Fibroblast of villous mesenchyme (primary cell): ENCODE measurements at regions not wholly inside any gene's neighbourhood (a gene's known extent, or its start where the extent isn't known, plus 50 kb on each side); places are given as distances from the start of the nearest gene placed in this dataset.

Experiments
- DNase-seq: peaks from one replicate; pipeline ENCODE4 v3.0.0-alpha.2; 2010; ENCODE audit warnings: low read depth
- H3K4me3 ChIP-seq: 2 replicates; pipeline ENCODE4 v1.5.1; 2011; ENCODE audit warnings: low read depth, mild to moderate bottlenecking, low read length
- CTCF ChIP-seq: IDR thresholded peaks from 2 replicates; pipeline ENCODE4 v1.5.1; 2012; ENCODE audit warnings: low read depth, mild to moderate bottlenecking, low read length; ENCODE audit not compliant: insufficient read depth

- DNase-seq: peak; percentile 86
- TF ChIP-seq CTCF: no peak
Measured at GRCh38 chr1:172964864-172965263, 85.9 kb downstream of the TNFSF18 start.

GRCh38 chr1:172966844-172967540, 83.7 kb downstream of the TNFSF18 start:
- no peak for TF ChIP-seq CTCF
- no peak for DNase-seq
- H3K4me3 ChIP-seq: no peak overlapping the region

More at GRCh38 chr1:172964864-172965263, 85.9 kb downstream of the TNFSF18 start:
- H3K4me3 ChIP-seq: no peak overlapping the region

GRCh38 chr1:172967936-172968335, 82.8 kb downstream of the TNFSF18 start:
- no peak for DNase-seq
- no peak overlapping the region for H3K4me3 ChIP-seq

GRCh38 chr1:172969611-172970010, 81.1 kb downstream of the TNFSF18 start:
- TF ChIP-seq CTCF: no peak
- peak; percentile 92 for DNase-seq
- H3K4me3 ChIP-seq: no peak overlapping the region

More at GRCh38 chr1:172967936-172968335, 82.8 kb downstream of the TNFSF18 start:
- TF ChIP-seq CTCF: no peak

- DNase-seq: no peak
- no peak for TF ChIP-seq CTCF
- H3K4me3 ChIP-seq: no peak overlapping the region
Measured at GRCh38 chr1:172970186-172970585, 80.6 kb downstream of the TNFSF18 start.

- no peak overlapping the region for H3K4me3 ChIP-seq
- no peak for TF ChIP-seq CTCF
- no peak for DNase-seq
Measured at GRCh38 chr1:172971241-172971640, 79.5 kb downstream of the TNFSF18 start.

- no peak for DNase-seq
- no peak for TF ChIP-seq CTCF
- no peak overlapping the region for H3K4me3 ChIP-seq
Measured at GRCh38 chr1:172972258-172972657, 78.5 kb downstream of the TNFSF18 start.
